GM19025 (cell line): ENCODE measurements at regions not wholly inside any gene's neighbourhood (a gene's known extent, or its start where the extent isn't known, plus 50 kb on each side); places are given as distances from the start of the nearest gene placed in this dataset.

ENCODE experiments used
- ATAC-seq: cut with Tn5 transposase; IDR thresholded peaks from one replicate; pipeline ENCODE4 v1.9.1; 2021; ENCODE audit warnings: mild to moderate bottlenecking, low read depth, moderate library complexity; ENCODE audit not compliant: unreplicated experiment

GRCh38 chr5:125331987-125332598 is 585.7 kb upstream of the ZNF608 start:
- ATAC-seq, result no peak

GRCh38 chr5:125333416-125333815 is 587.0 kb upstream of the ZNF608 start:
- ATAC-seq, result no peak

DNA sequence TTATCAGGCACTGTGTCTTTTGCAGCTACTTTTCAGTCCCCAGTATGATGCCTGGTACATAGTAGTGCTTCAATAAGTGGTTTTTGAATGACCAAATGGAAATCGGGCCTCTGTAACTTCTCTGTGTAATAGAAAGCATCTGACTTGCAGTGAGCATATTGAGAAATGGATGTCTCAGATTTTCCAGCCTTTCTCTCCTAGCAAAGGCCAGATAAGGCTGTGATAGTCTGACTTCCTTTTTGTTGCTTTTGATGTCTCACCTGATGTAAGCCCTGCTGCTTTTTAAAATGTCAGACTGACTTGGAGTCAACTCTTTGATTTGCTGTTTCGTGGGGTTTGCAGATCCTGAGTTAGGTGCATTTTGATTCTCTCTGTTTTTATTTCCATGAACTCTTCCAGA is 590.0 kb upstream of the ZNF608 start:
- no peak for ATAC-seq

DNA sequence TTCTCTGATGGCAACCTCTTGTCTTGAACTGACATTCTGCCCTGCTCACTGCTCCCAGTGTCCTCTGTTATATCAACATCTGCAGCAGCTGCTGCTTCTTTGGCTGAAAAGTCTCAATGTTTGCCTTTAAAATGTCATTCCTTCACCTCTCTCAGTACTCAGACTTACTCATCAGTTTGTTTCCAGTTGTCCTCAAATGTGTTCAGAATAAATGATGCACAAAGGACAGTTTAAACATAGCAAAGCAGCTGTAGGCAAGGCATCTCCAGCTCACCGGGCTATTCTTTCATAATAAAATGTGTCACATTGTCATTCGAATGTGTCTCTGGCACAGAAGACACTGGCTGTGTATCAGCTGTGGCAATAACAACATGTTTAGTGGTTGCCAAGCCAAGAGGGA is 590.9 kb upstream of the ZNF608 start:
- ATAC-seq, result no peak

DNA sequence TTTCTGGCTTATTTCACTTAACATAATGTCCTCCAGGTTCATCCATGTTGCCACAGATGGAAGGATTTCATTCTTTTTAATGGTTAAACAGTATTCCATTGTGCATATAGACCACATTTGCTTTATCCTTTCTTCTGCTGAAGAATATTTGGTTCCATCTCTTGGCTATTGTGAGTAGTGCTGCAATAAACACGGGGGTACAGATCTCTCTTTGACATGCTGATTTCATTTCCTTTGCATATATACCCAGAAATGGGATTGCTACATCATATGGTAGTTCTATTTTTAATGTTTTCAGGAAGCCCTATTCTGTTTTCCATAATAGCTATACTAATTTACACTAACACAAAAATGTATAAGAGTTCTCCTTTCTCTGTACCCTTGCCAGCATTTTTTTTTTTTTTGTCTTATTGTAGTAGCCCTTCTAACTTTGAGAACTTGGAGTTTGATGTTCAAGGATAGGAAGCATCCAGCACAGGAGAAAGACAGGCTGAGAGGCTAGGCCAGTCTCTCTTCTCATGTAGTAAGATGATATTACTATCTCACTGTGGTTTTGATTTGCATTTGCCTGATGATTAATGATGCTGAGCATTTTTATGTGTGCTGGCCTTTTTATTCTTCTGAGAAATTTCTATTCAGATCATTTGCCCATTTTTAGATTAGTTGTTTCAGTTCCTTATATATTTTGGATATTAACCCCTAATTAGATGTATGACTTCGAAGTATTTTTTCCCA is 592.2 kb upstream of the ZNF608 start:
- ATAC-seq, result no peak

- ATAC-seq, result no peak
Measured at GRCh38 chr5:125341436-125341835, 595.0 kb upstream of the ZNF608 start.

- ATAC-seq, result no peak
Measured at GRCh38 chr5:125343015-125343414, 596.6 kb upstream of the ZNF608 start.

DNA sequence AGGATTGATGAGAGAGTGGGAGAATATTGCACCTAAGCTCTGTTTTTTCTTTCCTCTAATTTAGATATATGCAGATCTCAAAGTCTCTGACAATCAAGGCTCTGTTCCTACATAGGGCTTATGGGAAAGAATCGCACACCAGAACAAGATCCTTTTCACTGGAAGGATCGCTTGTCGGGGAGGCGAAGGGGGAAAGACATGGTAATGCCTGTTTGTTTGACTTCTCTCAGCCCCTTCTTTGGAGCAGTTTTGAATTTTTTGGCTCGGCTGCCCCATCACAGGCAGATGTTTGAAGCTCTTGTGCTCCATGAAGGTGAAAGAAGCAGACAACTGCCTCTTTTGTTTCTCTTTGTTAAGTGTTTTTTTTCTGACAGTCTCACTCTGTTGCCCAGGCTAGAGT is 599.9 kb upstream of the ZNF608 start:
- no peak for ATAC-seq

GRCh38 chr5:125348221-125348692 is 601.8 kb upstream of the ZNF608 start:
- ATAC-seq, result no peak

DNA sequence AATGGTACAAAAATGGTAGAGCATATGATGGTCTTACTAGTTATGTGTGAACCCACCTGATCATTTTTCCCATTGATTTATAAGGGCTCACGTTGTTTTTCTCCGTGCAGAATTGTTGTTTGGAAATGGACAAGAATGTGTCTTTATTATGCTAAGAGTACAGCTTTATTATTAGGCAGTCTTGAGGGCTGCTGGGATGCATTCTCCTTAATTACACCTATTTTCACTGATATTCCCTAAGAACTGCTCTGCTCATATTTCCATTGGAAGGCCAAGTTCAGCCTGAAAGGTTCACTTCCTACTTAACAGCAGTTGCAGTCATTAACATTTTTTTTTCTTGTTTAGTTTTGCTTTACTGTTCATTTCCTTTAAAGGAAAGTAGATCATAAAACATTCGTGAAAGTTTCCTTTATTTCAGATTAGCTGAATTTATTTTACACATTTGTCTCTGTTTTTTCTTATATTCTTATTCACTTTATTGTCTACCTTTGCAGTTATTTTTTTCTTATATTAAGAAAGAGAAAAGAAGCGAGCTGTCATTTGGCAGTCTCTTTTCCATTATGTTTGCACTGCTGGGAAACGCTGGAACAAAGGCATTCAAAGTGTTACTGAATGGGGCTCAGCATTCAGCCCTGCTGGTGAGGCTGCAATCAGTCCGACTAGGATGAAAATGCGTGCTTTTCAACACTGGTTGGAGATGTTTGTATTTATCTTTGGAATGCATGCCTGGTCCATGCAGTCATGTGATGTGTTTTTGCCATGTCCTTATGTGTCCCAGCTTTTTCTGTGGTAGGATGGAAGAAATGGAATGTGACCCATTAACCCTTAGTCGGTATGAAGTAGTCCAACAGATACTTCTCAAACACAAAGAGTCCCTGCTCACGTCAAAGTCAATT is 602.7 kb upstream of the ZNF608 start:
- no peak for ATAC-seq

GRCh38 chr5:125357660-125358059 is 611.2 kb upstream of the ZNF608 start:
- ATAC-seq, result no peak

DNA sequence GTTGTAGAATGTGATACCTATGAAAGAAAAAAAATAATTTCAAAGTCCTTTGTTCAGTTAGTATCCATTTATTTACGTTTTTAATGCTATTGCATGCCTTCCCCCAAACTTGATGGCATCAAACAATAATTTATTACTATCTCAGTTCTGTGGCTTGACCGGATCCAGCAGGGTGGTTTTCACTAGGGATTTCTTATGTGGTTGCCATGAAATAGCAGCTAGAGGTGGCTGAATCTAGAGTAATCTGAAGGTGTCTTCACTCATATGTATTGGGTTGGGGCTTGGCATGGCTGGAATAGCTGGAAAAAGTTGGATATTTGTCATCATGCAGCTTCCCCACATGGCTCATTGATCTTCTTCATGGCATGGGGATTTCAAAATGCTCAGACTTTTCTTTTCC is 619.3 kb upstream of the ZNF608 start:
- no peak for ATAC-seq

GRCh38 chr5:125367702-125368101 is 621.3 kb upstream of the ZNF608 start:
- ATAC-seq, result no peak

DNA sequence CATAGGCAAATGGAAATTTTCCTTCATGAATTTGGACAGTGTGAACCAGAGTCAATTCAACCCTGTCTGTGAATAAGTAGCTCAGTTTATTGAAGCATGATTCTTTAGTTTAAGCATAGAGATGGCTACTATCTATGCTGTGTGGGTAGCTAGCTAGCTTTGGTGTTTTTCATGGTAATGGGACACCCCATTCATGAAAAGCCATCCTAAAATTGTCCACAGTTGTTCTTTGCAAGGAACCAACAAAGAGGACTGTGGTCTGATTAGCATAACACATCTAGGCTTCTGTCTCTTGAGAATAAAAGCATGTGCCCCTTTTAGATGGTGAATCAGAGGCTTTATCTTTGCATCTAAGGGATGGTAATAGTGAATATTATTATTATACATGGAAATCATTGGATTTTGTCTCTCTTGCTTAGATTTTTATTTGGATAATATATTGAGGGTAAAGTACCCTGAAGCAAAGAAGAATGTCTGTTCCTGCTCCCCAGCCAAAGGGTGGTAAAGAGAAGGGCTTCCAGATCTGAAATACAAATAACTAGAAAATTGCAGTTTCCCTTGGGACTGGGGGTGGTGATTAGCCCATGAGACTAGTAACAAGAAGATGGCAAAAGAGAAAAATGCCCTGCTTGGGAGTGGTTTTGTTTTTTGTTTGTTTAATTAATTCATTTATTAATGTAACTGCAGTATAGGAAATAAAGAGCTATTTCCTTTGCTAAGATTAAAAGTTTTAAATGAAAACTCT is 624.2 kb upstream of the ZNF608 start:
- no peak for ATAC-seq

DNA sequence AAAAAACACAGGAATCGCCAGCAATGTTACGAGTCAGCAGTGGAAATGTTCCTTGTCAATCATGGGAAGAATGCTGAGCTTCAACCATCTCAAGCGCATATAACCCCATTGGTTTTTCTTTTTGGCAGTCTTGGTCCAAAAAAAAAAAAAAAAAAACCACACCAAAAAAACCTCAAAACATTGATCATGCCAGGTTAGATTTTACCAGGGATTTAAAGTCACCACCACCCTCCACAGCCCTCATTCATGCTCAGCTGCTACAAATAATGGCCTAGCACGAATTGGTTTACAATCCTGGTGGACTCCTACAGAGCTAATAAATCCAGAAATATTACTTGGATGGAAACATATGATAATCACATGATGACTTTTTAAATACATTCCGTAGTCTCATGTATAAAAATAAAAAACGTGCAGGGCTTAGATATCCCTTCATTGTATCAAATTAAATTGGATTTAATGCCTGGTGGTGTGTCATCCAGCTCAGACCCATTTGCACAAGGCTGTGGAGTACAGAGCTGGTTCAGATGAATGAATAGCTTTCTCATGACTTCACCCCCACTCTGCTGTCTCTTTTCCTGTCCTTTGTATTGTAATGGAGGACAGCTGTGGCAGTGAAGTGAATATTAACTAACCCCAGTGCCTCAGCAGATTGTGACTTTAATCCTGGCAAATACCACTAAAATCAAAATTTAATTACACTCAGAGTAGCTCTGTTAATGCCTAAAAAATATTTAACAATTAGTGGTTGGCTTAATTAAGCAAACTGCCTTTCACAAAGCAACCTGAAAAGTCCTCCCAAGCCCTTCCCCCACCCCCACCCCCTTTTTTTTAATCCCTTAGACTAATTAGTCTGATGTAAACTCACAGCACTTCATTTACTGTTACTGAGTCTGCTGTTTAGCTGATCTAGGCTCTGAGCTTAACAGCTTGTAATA is 626.5 kb upstream of the ZNF608 start:
- ATAC-seq, result no peak

GRCh38 chr5:125375143-125375542 is 628.7 kb upstream of the ZNF608 start:
- ATAC-seq, result no peak

DNA sequence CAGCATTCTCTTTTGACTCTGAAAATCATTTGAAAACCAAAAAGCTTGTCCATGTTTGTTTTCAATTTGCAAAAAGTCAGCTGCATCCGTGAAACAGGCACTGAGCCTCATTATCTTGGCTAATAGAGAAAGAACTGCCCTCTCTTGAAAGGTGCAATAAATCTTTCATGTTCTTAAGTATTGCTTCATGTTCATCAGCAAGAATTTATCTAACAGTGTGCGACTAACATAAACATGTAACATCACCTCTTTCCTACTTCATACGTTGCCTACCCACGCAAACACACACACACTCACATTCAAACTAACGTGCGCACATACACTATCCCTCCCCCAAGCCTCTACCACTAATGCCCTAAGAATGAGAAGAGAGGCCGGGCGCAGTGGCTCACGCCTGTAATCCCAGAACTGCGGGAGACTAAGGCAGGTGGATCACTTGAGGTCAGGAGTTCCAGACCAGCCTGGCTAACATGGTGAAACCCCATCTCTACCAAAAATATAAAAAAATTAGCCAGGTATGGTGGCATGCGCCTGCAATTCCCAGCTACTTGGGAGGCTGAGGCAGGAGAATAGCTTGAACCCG is 629.7 kb upstream of the ZNF608 start:
- no peak for ATAC-seq

- no peak for ATAC-seq
Measured at GRCh38 chr5:125377141-125377540, 630.7 kb upstream of the ZNF608 start.

GRCh38 chr5:125381290-125381689 is 634.9 kb upstream of the ZNF608 start:
- no peak for ATAC-seq
